Endometrium (tissue), 2 donors: ENCODE measurements at regions not wholly inside any gene's neighbourhood (a gene's known extent, or its start where the extent isn't known, plus 50 kb on each side); places are given as distances from the start of the nearest gene placed in this dataset.

Experiments used
- FAIRE-seq: peaks from 2 replicates; lab custom pipeline; 2012; peaks lifted over from hg19 to GRCh38; lab: Jason Lieb, UNC
- donor health status: control.
- donor health status: control.

DNA sequence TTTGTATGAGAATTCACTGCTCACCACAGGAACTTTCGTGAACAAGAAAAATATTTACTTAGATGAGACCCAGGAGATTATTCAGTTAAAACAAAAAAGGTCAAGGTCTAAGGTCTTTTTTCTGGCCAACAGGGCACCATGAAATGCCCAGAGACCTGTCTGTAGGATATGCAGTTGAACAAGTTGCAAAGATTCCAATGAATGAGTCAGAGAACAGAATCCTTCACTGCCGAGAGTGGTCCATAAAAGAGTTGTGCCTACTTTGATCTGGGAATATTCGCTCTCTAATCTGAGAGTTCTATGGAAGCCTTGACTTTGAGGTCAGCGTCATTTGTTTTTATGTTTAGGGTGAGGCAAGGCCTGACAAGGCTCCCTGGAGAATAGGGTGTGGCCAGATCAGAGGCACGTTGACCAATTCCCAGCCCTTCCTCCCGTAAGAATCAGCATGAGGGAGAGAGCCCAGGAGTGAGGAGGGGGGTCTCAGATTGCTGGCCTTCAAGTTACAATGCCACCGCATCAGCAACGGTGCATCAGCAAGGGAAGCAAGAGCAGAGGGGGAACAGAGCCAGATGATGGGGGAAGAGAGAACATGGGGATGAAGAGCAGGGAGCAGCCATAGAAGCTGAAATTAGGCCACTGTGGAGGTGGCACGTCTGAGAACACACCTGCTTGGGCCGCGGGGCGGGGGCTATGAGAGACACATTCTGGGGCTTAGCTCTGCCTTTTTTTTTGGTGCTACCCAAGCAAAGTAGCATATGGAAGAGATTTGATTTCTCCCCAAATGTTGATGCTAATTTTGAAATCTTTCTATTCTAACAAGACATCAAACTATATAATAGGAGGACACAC lies 206.4 kb upstream of the RAB4A start:
- FAIRE-seq, result no peak

DNA sequence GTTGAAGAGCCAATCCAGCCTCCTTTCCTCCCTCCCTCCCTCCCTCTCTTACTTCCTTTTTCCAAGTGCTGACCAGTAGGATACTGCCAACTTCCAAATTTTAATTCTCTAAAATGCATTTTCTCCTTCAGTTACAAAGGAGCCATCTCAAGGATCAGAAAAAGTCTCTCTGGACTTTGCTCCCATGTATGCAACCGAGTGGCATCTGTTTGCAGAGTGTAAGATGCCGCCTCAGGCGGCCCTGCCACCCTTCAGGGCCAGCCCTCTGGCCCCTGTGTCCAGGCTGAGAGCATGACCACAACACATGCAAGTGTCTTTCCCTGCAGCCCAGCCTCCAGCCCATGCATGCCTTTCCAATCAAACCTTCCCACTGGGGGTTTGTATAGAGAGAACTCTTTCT lies 205.3 kb upstream of the RAB4A start:
- no peak for FAIRE-seq

DNA sequence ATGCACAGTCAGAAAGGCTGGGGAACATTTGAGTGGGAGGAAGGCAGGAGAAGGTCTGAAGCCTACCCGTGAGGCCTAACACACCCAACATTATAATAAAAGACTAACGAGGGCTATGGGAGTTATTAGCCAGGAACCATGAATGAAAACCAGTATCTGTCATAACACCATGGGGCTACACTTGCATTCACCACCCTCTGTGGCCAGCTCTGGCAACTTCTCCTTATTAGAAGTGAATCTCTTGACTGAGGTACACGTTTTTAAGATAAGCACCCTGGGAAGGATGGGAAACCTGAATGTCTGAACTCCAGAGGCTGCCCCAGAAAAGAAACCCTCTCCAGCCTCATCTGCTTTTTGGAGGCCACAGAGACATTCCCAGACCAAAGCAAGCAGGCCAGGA lies 204.3 kb upstream of the RAB4A start:
- FAIRE-seq, result no peak

DNA sequence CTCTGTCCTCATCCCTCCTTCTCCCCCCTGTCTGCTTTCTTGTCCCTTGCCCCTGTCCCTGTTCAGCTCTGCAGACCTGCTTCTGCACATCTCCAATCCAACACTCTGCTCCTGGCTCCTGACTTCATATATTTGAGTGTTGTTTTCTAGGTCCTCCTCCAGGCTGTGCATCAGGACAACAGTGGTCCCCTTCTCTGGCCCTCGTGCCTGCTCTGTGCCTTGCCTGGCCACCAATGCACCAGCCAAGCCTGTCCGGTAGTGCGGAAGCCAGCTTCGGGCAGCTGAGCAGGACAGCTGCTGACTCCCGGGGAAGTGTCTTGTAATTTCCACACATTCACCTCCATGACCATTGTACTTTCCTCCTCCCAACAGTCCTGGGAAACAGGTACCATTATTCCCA lies 203.4 kb upstream of the RAB4A start:
- no peak for FAIRE-seq

DNA sequence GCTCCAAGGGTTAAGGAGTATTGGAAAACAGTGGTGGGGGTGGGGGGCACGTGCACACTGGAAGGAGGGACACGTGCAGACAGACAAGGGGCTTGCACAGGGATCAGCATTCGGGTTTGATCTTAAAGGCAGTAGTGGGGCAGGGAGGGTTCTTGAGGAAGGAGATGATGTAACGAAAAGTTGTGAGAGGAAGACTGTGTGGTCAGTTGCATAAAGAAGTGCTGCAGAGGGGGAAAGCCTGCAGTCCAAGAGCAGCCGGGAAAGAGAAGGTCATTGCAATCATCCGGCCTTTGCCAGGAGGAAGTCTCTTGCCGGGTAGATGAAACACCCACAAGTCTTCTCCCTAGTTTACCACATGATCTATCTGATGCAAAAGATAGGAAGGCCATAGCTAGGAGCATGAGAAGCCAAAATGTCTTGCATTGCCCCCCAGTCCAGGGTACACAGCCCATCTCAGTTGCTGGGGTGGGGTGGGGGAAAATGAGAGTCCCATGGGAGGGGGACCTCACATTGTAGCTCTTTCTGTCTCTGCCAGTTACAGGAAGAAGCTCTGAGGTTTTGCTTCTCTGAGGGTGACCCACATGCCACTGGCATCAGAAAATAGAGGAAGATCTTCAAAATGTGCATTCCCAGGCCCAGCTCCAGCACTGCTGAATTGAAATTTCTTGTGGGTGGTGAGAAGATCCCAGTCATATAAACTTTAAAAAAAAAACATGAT lies 202.5 kb upstream of the RAB4A start:
- FAIRE-seq, result no peak

DNA sequence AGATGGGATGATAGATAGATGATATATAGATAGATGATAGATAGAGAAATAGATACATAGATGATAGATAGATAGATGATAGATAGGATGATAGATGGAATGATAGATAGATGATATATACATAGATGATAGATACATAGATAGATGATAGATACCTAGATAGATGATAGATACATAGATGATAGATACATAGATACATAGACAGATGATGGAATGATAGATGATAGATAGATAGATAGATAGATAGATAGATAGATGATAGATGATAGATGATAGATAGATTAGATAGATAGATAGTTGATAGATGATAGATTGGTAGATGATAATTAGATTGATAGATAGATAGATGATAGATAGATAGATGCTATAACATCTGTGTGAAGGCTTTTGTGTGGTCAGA lies 201.7 kb upstream of the RAB4A start:
- no peak for FAIRE-seq

DNA sequence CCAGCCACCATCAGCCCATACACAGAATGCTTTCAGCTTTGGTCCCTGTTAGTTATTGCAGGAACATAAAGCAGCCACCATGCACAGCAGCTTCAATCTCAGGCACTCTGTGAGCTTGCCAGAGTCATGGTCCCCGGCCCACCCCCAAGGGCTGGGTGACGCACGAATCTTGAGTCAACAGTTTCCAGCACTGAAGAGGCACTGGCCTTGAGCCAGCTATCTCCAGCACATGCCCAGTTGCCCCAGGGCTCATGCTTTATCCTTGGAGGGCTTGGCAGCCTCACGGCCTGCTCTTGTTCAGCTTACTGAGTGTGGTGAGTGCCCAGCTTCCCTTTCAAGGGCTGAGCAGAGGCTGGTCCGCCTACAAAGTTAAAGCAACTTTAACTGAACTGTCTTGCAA lies 200.7 kb upstream of the RAB4A start:
- FAIRE-seq, result no peak

DNA sequence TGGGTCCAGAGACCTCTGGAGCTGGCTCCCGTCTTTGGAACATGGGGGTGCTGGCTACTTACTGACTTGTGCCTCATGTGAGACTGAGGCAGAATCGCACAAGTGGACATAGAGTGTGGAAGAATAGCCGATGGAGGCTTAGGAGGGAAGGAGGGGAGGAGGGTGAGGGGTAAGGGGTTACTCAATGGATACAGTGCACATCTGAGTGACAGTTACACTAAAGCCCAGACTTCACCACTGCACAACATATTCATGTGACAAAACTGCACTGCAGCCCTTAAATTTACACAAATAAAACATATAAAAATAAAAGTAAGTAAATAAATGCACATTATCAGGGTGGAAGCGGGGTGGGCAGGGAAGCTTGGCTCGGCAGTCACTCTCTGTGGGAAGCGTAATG lies 197.7 kb upstream of the RAB4A start:
- FAIRE-seq, result no peak

DNA sequence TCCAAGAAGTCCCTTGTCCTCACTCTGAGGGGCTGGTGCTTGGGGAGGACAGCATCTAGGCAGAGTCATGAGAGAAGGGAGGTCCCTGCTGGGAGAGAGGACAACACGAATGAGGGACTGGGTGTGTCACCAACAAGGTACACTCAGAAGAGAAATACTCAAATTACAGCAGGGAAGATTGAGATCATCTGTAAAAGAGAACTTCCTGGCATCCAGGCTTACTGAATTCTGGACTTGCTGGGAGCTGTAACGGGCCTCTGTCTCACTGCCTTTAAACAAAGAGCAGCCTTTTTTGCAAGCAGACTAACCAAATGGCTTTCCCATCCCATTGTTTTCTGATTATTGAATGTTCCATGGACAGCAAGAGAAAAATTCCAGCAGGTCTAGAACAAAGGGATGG lies 195.7 kb upstream of the RAB4A start:
- FAIRE-seq, result no peak

DNA sequence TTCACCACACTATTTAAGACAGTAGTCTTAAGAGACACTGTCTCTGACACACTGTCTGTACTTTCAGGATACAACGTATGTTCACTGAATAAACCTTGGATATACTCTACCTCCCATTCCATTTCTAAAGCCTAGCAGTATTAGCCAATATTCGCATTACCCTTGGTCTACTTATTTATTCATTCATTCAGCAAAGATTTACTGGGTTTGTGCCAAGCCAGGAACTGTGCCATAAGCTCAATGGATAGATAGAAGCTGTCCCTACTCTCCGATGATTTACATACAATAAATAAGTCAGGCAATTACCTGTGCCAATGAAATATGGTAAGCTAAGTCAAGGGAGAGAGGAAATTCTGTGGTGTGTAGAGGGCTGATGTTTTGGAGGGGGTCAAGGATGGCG lies 195.2 kb upstream of the RAB4A start:
- FAIRE-seq, result no peak

DNA sequence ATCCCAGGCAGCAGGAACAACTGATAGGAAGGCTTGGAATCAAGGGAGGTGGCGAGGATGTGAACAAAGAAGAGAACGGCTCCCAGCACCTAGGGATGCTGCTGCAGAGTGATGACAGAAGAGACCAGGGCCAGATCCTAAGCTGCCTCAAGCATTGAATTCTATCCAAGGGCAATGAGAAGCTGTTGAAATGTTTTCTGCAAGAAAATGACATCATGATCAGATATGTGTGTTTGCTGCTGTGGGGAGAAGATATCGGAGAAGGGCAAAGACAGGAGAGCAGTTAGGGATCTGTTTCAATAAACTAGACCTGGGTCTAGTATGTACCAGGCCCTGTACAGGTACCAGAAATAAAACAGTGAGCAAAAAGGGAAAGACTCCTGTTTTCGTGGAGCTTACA lies 194.7 kb upstream of the RAB4A start:
- no peak for FAIRE-seq

DNA sequence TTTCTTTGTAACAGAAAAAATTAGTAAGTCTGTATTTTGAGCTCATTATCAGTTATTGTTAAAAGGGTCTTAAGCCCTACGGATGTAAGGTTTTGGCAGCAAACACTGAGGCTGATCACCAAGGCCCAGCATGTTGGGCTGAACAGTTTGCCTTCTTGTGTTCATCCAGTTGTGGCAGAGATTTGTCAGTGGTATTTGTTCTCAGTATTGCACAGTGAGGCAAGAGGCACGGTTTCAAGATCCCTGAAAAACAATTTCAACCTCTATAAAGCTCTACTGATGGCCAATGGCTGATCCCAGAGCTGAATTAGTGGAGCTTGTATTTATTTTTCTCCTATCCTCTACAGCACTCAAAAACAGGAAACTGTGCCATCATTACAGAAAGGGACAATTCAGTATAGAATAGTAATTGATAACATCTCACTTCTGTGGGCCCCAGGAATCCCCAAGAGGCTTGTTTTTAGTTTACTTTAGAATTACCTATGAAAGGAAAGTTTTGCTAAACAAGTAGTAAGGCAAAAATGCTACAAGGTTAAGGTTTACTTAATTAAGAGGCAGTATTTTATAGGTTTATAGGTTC lies 191.8 kb upstream of the RAB4A start:
- FAIRE-seq, result no peak

DNA sequence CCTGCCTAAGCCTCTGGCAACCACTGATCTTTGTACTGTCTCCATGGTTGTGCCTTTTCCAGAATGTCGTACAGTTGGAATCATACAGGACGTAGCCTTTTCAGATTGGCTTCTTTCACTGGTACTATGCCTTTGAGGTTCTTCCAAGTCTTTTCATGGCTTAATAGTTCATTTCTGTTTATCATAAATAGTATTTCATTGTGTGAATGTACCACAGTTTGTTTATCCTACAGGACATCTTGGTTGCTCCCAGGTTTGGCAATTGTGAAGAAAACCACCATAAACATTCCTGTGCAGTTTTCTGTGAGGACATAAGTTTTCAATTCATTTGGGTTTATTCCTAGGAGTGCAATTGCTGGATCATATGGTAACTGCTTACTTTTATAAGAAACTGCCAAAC lies 190.6 kb upstream of the RAB4A start:
- no peak for FAIRE-seq

DNA sequence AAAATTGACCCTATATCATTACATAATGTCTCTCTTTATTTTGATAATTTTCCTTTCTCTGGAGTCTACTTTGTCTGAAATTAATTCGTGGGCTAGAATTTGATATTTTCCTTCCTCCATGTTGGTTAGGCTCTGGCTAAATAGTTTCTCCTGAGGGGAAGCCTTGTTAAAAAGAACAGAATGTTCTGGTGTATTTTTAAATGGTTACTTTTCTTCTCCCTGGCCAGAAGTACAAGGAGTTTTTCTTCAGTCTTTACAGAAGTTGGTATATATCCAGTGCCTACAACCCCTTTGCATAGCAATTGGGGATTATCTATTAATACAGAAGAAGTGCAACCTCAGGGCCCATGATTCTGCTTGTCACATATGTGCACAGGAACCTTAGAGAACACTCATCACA lies 185.6 kb upstream of the RAB4A start:
- no peak for FAIRE-seq

DNA sequence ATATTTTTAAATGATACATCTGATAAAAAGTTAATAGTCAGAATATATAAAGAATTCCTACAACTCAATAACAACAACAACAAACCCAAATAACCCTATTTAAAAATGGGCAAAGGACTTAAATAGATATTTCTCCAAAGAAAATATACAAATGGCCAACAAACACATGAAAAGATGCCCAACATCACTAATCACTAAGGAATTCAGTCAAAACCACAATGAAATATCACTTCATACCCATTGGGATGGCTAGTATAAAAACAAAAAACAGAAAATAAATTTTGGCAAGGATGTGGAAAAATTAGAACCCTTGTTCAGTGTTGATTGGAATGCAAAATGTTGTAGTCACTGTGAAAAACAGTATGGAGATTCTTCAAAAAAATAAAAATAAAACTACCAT lies 184.8 kb upstream of the RAB4A start:
- FAIRE-seq, result no peak

DNA sequence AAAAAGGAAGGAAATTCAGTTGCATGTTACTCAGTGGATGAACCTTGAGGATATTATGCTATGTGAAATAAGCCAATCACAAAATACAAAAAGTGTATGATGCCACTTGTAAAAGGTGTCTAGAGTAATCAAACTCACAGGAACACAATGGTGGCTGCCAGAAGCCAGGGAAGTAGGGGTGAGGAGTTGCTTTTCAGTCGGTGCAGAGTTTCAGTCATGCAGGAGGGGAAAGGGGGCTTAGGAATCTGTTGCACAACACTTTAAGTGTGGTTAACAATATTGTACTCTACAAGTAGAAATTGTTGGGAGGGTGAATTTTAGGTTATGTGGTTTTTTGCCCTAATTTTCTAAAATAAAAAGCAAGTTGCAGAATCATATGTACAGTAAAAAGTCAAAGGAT lies 184.2 kb upstream of the RAB4A start:
- FAIRE-seq, result no peak

DNA sequence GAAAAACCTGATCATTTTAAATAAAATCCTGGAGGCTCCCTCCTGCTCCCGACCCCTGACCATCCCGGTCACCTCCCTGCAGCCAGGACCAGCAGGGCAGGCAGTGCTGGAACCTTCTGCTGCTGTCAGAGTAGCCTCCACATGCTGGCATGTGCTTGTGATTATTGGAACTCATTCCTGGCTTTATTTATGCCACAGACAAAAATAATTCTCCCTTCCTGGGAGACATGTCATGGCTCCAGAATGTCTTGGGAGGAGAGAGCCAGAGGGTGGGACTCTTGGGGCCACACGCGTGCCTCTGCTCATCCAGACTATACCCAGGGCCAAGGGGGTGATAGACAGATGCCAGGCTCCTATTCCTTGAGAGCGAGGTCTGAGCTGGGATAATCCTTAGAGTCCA lies 183.6 kb upstream of the RAB4A start:
- FAIRE-seq, result no peak

DNA sequence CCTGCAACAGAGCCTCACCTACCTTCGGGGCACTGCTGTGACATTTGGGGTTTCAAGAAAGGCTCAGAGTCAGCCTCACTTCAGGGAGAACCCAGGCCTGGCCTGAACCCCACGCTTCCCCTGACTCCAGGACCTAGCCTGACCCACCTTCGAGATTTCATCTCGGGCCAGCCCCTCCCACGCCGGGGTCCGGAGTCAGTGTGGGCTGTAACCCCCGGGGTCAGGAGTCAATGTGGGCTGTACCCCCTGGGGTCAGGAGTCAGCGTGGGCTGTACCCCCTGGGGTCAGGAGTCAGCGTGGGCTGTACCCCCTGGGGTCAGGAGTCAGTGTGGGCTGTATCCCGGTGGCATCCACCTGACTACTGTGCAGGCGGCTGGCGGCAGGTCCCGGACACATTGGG lies 183.0 kb upstream of the RAB4A start:
- no peak for FAIRE-seq

DNA sequence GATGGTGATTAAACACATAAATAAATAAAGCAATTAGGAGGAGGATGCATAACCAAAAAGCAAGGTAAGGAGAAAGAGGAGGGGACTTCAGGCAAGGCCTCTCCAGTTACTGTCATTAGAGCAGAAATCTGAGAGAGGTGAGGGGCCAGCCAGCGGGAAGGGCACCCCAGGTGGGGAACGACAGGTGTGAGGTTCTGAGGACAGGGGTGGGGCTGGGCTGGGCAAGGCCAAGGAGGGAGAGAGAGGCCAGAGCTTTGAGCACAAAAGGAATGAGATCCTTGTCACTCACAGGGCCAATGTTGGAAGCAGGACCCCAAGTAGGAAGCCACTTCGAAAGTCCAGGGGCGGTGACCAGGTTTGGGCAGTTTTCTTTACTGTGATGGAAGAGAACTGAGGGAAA lies 182.2 kb upstream of the RAB4A start:
- FAIRE-seq, result no peak

DNA sequence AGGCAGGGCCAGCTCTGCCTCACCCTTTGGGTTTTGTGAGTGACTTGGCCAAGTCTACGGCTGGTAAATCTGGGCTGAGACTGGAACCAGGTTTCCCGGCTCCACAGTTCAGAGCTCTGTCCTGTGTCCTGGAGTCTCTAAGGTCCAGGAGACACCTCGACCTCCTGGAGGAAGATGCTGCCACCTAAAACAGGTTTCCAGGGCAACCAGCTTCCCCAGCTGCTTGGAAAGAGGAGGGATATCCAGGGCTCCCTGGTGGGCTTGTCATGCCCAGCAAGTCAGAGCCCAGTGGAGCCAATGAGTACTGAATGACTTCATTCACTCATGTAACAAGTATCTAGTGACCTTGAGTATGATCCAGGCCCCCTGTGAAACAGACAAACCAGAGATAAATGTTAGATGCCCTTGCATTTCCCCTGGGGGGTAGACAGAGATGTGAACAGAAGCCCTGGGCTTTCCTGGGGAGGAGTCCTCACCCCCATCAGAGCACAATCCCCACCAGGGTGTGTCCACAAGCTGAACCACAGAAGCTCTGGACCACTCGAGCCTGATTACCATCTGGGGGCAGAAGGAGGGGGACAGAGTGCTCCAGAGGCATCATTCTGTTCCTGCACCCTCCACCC lies 181.2 kb upstream of the RAB4A start:
- FAIRE-seq, result no peak

DNA sequence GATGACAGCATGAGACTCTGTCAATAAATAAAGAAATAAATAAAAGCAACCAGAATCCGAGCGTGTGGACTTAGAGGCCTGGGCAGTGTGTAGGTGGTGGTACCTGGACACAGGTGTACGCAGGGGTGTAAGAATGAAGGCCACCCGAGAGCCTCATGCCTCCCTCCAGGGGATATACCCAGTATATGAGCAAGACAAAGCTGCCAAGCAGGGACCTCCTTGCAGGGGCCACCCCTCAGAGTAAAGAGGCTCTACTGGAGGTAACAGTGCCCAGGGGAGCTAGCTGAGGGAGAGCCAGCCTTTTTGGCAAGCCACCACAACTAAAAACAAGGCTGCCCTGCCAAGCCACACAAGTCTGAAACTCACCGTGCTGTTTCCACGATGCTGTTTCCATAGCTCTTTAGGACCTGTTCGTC lies 179.2 kb upstream of the RAB4A start:
- no peak for FAIRE-seq

DNA sequence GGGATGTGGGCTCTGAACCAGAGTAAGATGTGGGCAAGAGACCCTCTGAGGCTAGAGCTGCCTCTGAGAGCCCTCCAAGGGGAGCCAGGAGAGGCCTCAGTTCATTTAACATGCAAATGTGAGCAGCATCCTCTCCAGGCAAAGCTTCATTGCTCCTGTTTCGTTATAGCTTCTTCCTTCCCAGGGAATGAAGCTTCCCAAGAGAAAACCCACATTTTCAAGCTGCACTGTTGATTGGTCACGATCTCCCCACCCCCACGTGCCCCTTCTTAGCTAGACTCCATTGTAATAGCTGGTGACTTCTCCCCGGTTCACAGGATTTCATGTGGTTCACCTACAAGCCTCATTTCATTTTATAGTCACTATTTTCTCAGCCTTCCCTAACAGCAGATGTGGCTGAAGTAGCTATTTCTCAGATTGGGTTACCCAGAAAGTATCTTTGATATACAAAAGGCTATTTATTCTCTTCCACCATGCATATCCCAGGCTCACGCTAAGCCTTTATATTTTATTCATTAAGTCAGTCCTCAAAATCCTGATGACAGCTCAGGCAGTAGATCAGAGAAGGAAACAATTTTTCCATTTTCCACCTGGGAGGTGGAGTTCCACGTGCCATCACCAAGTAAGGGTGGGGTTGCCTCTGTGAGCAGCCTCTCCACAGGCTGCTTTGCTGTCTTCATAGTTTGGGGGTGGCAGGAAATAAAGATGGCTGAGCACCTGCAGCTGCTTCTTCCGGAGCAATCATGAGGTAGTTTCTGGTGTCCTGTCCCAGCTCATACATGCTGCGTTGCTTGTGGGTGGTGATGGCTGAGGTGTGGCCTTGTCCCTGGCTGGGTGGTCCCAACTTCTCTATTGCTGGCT lies 178.3 kb upstream of the RAB4A start:
- no peak for FAIRE-seq
